Gastroesophageal sphincter (tissue), 4 donors: ENCODE measurements at regions not wholly inside any gene's neighbourhood (a gene's known extent, or its start where the extent isn't known, plus 50 kb on each side); places are given as distances from the start of the nearest gene placed in this dataset.

Experiments
- ATAC-seq: fragments of 150-250 bp; one replicate; pipeline ENCODE4 v1.9.1; 2016; ENCODE audit warnings: mild to moderate bottlenecking, moderate library complexity
- H3K27ac ChIP-seq, 4 donors: fragments of 200-600 bp; sonication (generic) in 3 of 4; 1 replicate in 3 of 4; 2 replicates in 1 of 4; pipeline ENCODE4 v1.5.1; 2016 to 2019
- H3K27me3 ChIP-seq: fragments of 200-600 bp; sonication (generic); one replicate; pipeline ENCODE4 v1.5.1; 2019
- H3K36me3 ChIP-seq, 2 donors: fragments of 200-600 bp; sonication (generic); one replicate each; pipeline ENCODE4 v1.5.1; 2019; ENCODE audit warnings: control low read depth in 1 of 2
- H3K4me1 ChIP-seq, 3 donors: fragments of 200-600 bp; sonication (generic); 1 replicate in 2 of 3; 2 replicates in 1 of 3; pipeline ENCODE4 v1.5.1; 2016 to 2019; ENCODE audit warnings: control low read depth in 2 of 3
- H3K4me3 ChIP-seq, 2 donors: fragments of 200-600 bp; sonication (generic); one replicate each; pipeline ENCODE4 v1.5.1; 2019; ENCODE audit warnings: mild to moderate bottlenecking in 1 of 2, moderate library complexity in 1 of 2
- H3K9me3 ChIP-seq, 3 donors: fragments of 200-600 bp; sonication (generic); one replicate each; pipeline ENCODE4 v1.5.1; 2017 to 2019; ENCODE audit warnings: control low read depth in 2 of 3
- EP300 ChIP-seq: sonication (generic); formaldehyde crosslinking; IDR thresholded peaks from one replicate; pipeline ENCODE4 v1.6.1; 2017; ENCODE audit warnings: antibody characterized with exemption, mild to moderate bottlenecking
- POLR2A ChIP-seq, 2 donors: fragments of 450-650 bp; IDR thresholded peaks; one replicate each; pipeline ENCODE4 v1.6.1; 2017; ENCODE audit warnings: antibody characterized with exemption in 2 of 2, mild to moderate bottlenecking in 2 of 2, moderate library complexity in 1 of 2
- POLR2AphosphoS5 ChIP-seq: sonication (generic); formaldehyde crosslinking; IDR thresholded peaks from one replicate; pipeline ENCODE4 v1.6.1; 2017; ENCODE audit warnings: antibody characterized with exemption
- WGBS, 2 donors: methylation state at CpG; one replicate each; pipeline ENCODE4 v1.1.5; 2018; ENCODE audit warnings: low coverage in 1 of 2; 5-methylcytosine and 5-hydroxymethylcytosine counted together
- TF ChIP-seq, protein P1 (sequence below), 4 experiments: fragments of 200-600 bp in 2 of 4; fragments of 450-650 bp in 2 of 4; sonication (generic) in 1 of 4; IDR thresholded peaks; one replicate each; pipeline ENCODE4 v1.5.1; 2017 to 2019; ENCODE audit warnings: antibody characterized with exemption in 4 of 4, mild to moderate bottlenecking in 2 of 4, moderate library complexity in 2 of 4

DNA sequence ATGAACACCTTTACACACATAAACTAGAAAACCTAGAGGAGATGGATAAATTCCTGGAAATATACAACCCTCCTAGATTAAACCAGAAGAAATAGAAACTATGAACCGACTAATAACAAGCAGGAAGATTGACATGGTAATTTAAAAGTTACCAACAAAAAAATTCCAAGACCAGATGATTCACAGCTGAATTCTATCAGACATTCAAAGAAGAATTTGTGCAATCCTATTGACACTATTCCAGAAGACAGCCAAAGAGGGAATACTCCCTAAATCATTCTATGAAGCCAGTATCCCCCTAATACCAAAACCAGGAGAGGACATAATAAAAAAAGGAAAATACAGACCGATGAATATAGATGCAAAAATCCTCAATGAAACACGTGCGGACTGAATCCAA, 102.6 kb upstream of the KRR1 start:
- H3K4me3 ChIP-seq = no peak overlapping the region
- no peak for ATAC-seq
- no peaks in the 10 kb centered on the region for H3K4me1 ChIP-seq
- no peak overlapping the region for H3K27ac ChIP-seq
- no peaks in the 10 kb centered on the region for H3K36me3 ChIP-seq
- TF ChIP-seq POLR2AphosphoS5 = no peak
- no peak for TF ChIP-seq POLR2A (IDR thresholded peaks at IDR 0.05)
- no peak for TF ChIP-seq EP300
- TF ChIP-seq, protein P1, sequence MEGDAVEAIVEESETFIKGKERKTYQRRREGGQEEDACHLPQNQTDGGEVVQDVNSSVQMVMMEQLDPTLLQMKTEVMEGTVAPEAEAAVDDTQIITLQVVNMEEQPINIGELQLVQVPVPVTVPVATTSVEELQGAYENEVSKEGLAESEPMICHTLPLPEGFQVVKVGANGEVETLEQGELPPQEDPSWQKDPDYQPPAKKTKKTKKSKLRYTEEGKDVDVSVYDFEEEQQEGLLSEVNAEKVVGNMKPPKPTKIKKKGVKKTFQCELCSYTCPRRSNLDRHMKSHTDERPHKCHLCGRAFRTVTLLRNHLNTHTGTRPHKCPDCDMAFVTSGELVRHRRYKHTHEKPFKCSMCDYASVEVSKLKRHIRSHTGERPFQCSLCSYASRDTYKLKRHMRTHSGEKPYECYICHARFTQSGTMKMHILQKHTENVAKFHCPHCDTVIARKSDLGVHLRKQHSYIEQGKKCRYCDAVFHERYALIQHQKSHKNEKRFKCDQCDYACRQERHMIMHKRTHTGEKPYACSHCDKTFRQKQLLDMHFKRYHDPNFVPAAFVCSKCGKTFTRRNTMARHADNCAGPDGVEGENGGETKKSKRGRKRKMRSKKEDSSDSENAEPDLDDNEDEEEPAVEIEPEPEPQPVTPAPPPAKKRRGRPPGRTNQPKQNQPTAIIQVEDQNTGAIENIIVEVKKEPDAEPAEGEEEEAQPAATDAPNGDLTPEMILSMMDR (IDR thresholded peaks at IDR 0.05) = no peak
- H3K27me3 ChIP-seq = no peaks in the 10 kb centered on the region
- 92 to 94% methylated on average over 3 to 4 of the region's 4 CpGs for WGBS, 2 donors
- H3K9me3 ChIP-seq = no peaks in the 10 kb centered on the region

DNA sequence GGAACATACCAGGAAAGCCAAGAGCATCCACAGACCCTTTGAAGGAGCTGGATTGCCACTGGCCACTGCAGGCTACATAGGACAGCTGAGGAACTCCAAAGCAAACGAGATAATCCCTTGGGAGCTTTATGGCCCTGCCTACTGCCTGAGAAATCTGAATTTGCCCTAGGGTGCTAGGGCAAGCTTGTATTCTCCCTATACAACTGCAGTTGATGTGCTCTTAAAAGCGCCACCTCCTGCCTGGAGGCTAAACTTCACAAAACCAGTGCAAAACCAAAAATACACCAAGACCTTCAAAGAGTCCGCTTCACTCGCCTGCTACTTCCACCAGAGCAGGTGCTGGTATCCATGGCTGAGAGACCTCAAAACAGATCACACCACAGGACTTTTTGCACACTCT, 99.6 kb upstream of the KRR1 start:
- WGBS, 2 donors = 93 to 96% methylated on average over 3 of the region's 4 CpGs
- no peak overlapping the region for H3K27ac ChIP-seq
- H3K36me3 ChIP-seq = no peaks in the 10 kb centered on the region
- no peaks in the 10 kb centered on the region for H3K4me1 ChIP-seq
- no peaks in the 10 kb centered on the region for H3K27me3 ChIP-seq
- TF ChIP-seq, protein P1 (IDR thresholded peaks at IDR 0.05) = no peak
- TF ChIP-seq POLR2A (IDR thresholded peaks at IDR 0.05) = no peak
- TF ChIP-seq POLR2AphosphoS5 = no peak
- TF ChIP-seq EP300 = no peak
- no peaks in the 10 kb centered on the region for H3K9me3 ChIP-seq
- no peak overlapping the region for H3K4me3 ChIP-seq
- no peak for ATAC-seq

DNA sequence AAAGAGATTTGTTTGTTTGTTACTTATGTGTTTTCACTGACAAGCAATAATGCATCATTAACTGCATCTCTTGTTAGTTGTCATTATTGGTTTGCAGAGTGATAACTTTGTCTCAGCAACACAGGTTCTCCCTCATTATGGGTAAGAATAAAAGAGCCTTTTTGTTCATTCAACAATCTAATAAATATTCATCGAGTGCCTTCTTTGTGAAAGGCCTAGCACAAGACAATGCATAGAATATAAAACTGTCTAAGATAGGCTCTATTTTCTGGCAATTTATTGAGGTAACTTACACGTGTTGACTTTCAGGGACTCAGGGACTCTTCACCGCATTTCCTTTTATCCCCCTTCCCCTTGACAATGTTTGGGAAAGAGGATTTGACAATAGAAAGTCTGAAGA, 95.5 kb upstream of the KRR1 start:
- H3K4me1 ChIP-seq = no peaks in the 10 kb centered on the region
- H3K9me3 ChIP-seq = no peaks in the 10 kb centered on the region
- H3K27me3 ChIP-seq = no peaks in the 10 kb centered on the region
- no peaks in the 10 kb centered on the region for H3K36me3 ChIP-seq
- H3K4me3 ChIP-seq = no peak overlapping the region
- no peak for ATAC-seq
- no peak for TF ChIP-seq POLR2AphosphoS5
- TF ChIP-seq POLR2A (IDR thresholded peaks at IDR 0.05) = no peak
- no peak for TF ChIP-seq EP300
- TF ChIP-seq, protein P1 (IDR thresholded peaks at IDR 0.05) = no peak
- 76 to 92% methylated on average over 3 of the region's 3 CpGs for WGBS, 2 donors
- no peak overlapping the region for H3K27ac ChIP-seq

GRCh38 chr12:75606151-75606550, 94.7 kb upstream of the KRR1 start:
- no peak for TF ChIP-seq POLR2A (IDR thresholded peaks at IDR 0.05)
- no peak for TF ChIP-seq EP300
- no peak for TF ChIP-seq POLR2AphosphoS5
- TF ChIP-seq, protein P1 (IDR thresholded peaks at IDR 0.05) = no peak
- WGBS, 2 donors = 24 to 60% methylated on average over 2 of the region's 2 CpGs
- ATAC-seq = no peak
- no peaks in the 10 kb centered on the region for H3K27me3 ChIP-seq
- H3K9me3 ChIP-seq = no peaks in the 10 kb centered on the region
- no peak overlapping the region for H3K4me3 ChIP-seq
- H3K4me1 ChIP-seq = no peaks in the 10 kb centered on the region
- no peak overlapping the region for H3K27ac ChIP-seq
- no peaks in the 10 kb centered on the region for H3K36me3 ChIP-seq

- ATAC-seq = no peak
- Histone ChIP-seq H3K9me3 (no peaks in the 10 kb centered on the region), H3K4me1 (no peaks in the 10 kb centered on the region), H3K4me3 (no peak overlapping the region), H3K27ac (no peak overlapping the region), H3K36me3 (no peaks in the 10 kb centered on the region), H3K27me3 (no peaks in the 10 kb centered on the region)
- TF ChIP-seq, protein P1 (IDR thresholded peaks at IDR 0.05) = no peak
- TF ChIP-seq EP300 = no peak
- TF ChIP-seq POLR2A (IDR thresholded peaks at IDR 0.05) = no peak
- TF ChIP-seq POLR2AphosphoS5 = no peak
- 69 to 79% methylated on average over 3 of the region's 3 CpGs for WGBS, 2 donors
Measured at GRCh38 chr12:75603475-75603874, 92.1 kb upstream of the KRR1 start.
